NCI-H460 (cell line): ENCODE measurements at regions not wholly inside any gene's neighbourhood (a gene's known extent, or its start where the extent isn't known, plus 50 kb on each side); places are given as distances from the start of the nearest gene placed in this dataset.

Experiments used
- DNase-seq: peaks from one replicate; pipeline ENCODE4 v3.0.0-alpha.2; 2016; ENCODE audit warnings: low read depth; ENCODE audit errors: extremely low read depth

DNA sequence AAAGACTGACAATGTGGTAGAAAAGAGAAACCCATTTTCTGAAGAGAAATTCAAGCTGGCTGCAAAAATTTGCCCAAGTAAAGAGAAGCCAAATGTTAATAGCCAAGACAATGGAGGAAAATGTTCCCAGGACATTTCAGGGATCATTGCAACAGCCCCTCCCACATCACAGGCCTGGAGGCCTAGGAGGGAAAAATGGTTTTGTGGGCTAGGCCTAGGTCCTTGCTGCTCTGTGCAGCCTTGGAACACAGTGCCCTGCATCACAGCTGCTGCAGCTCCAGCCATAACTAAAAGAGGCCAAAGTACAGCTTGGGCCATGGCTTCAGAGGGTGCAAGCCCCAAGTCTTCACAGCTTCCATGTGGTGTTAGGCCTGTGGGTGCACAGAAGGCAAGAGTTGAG lies 332.4 kb upstream of the LRIG3 start:
- no peak for DNase-seq

GRCh38 chr12:59250766-59251165 lies 330.5 kb upstream of the LRIG3 start:
- no peak for DNase-seq

DNA sequence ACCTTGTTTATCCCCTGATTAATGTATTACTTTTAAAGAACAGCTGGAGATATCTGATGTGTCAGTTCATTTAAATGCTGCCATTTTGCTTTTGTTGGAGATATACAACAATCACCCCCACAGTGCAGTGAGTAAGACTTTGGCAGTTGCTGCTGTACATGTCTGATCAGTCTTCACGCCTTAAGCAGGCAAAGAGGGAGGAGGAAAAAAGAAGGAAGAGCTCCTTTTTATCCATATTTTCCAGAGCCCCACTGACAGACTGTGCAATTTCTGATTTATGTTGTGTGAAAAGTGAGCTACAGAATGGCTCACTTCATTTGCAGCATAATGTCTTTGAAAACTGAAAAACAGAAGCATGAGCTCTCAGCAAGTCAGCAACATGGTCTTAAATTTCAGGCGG lies 319.7 kb upstream of the LRIG3 start:
- DNase-seq: no peak

GRCh38 chr12:59234391-59234790 lies 314.1 kb upstream of the LRIG3 start:
- DNase-seq: no peak

- DNase-seq: no peak
Measured at GRCh38 chr12:59230334-59230733, 310.0 kb upstream of the LRIG3 start.

- DNase-seq: no peak
Measured at GRCh38 chr12:59219148-59219547, 298.8 kb upstream of the LRIG3 start.

DNA sequence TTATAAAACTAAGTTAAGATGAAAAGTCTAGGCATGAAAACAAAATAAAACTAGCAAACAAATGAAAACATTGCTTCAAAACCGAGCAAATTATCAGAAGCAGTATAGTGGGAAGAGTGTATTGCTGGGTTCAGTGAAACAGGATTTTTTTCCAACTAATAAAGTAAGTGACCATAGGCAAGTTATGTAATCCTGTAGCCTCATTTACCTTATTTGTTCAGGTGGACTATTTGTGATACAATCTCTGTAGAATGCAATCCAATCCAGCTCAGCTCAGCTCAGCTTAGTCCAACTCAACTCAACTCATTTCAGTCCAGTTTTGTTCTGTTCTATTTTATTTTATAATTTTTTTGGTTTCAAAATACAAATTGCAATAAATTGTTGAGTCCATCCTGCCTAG lies 276.7 kb upstream of the LRIG3 start:
- no peak for DNase-seq

DNA sequence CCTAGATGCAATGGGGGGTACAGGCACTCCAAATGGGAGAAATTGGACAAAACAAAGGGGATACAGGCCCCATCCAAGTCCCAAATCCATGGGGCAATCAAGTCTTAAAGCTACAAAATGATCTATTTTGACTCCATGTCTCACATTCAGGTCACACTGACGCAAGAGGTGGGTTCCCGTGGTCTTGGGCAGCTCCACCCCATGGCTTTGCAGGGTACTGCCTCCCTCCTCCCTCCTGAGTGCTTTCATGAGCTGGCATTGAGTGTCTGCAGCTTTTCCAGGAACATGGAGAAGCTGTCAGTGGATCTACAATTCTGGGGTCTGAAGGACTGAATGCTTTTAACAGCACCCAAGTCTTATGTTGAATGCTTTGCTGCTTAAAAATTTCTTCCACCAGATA lies 274.5 kb upstream of the LRIG3 start:
- no peak for DNase-seq

DNA sequence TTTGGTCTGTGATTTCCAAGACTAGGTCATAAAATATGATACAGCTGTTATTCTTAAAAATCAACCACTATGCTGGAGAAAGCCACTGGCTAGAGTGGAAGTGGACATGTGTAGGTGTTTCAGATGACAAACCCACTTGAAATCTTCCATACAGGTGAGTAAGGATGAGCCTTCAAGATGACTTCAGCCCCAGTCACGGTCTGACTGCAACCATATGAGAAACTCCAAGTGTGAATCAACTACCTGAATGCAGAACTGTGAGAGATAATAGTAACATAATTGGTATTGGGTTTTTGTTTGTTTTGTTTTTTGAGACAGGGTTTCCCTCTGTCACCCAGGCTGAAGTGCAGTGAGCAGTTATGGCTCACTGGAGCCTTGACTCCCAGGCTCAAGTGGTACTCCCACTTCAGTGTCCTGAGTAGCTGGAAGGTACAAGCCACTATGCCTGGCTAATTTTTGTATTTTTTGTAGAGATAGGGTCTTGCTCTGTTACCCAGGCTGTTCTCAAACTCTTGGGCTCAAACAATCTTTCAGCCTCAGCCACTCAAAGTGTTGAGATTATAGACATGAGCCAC lies 273.3 kb upstream of the LRIG3 start:
- no peak for DNase-seq

DNA sequence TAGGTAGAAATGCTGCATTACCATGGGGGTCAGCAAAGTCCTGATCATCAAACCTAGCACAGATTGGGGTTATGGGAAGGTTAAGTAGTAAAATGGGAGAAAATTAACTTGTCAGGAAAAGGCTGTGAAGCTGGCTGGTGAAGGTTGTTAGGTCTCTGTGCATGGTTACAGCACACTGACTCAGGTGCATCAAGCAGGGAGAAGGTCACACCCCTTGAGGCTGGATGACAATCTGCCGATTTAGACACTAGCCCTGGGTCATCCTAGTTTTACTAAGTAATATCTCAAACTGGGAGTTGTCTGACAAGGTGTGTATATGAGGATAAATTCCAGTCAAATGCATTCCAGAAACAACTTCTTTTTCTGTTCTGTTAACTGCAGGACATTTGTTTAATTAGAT lies 271.1 kb upstream of the LRIG3 start:
- DNase-seq: no peak

DNA sequence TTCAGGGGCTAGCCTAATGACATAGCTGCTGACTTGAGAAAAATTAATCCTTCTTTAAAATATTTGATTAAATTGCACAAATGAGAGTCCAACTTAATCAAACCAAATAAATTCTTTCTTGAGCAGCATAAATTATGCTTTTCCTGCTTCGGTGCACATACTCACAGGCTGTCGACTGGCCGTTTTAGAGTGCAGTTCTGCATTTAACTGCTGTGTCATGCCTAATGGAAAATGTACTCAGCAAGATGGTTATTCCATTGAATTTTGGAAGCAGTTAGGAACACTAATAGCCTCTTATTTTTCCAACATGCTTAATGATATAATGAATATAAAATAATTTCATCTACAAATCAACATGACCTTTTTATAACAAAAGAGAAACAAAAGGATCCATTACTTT lies 266.1 kb upstream of the LRIG3 start:
- DNase-seq: no peak

- DNase-seq: no peak
Measured at GRCh38 chr12:59185295-59185694, 265.0 kb upstream of the LRIG3 start.

DNA sequence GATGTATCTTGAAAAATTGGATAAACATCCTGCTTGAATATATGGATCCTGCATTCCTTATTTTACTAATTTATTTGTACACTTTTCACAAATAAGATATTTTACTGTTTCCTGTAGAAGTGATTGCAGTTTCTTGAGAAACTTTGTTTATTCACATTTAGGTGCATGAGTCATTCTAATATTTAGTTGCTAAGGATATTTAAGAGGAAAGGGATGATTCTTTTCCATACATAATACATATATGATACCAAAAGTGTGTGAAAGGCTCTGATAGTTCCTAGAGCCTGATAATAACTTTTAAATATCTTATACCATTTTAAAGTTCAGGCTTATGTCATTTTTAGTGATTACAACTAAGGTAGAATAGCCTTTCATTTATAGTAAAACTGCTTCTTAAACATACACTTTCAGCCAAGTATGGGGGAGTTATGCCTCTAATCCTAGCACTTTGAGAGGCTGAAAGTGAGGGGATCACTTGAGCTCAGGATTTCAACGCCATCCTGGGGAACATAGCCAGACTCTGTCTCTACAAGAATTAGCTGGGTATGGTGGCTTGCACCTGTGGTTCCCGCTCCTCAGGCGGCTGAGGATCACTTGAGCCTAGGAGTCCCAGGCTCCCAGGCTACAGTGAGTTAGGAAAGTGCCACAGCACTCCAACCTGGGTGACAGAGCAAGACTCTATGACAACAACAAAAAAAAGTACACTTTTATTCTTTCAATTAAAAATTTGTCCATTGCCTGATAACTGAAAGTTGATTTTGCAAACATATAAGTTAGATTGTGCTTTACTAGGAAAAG lies 262.6 kb upstream of the LRIG3 start:
- DNase-seq: no peak

DNA sequence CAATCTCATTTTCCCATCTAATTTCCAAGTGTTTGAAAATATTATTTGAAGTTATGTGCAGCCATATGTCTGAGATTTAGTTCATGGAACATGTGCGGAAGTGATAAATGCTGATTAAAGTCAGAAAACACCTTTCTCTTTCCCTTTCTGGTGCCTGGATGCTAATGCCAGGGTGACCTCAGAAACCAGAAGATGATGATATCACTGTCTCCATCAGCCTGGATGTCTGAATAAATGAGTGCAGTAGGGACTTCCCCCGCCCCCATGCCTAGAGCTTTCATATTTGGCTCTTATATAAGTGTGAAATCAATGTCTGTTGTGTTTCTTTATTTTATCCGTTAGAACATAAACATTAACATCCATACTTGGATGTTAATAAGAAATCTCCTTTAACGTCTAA lies 261.9 kb upstream of the LRIG3 start:
- DNase-seq: no peak

DNA sequence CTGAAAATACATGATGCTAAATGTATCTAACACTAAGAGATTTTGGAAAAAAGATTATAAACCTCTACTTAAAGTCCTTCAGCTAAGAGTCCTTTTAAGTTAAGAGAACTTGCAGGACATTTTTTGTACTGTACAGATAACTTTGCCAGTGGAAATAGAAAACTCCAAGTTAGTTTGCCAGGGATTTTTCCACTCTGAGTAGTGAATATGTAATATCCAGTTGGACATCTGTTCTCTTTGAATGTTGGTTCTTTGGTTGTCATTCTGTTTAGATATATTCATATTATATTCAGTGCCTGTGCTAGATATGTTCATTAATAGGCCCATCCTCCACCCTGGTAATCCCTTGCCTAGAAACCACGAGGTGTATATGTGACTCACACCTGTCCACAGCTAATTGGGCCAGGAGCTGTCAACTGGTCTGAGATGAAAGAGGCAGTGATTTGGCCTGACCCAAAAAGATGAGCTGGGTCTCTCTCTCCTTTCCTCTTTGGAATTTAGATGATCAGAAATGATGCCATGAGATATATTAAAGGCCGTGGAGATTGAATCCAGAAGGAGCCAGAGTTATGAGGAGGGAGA lies 261.0 kb upstream of the LRIG3 start:
- no peak for DNase-seq

DNA sequence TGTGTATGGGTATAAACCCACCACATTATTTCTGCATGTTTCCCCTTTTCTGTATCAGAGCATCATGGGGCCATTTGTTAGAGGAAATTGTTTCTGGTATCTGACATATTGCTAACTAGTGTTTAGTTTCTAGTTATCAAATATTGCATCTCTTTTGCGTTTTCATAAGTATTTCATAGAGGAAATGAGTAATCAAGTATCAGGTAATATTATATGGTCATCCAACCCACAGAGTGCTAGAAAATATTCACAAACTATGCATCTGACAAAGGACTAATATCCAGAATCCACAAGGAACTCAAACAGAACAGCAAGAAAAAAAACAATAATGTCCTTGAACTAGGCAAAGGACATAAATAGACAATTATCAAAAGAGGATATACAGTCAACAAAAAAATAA lies 258.9 kb upstream of the LRIG3 start:
- DNase-seq: no peak

DNA sequence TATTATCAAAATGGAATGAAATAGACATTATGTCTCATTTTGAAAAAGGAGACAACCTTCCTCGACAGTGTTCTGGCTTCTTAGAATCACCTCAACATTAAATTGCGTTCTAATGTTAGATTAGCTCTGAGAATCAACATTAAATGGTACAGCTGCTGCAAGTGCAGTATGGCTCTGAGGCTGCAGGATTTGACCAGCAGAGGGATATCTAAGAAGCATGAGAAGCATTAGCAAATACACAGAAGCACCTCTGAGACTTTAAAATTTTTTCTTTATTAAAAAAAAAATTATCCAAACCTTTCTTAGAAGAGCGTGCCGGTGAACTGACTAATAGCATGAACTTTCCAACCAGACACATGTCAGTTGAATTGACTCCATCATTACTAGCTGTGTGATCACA lies 253.4 kb upstream of the LRIG3 start:
- DNase-seq: no peak

GRCh38 chr12:59168647-59169046 lies 248.3 kb upstream of the LRIG3 start:
- no peak for DNase-seq

- DNase-seq: no peak
Measured at GRCh38 chr12:59166457-59166856, 246.2 kb upstream of the LRIG3 start.

DNA sequence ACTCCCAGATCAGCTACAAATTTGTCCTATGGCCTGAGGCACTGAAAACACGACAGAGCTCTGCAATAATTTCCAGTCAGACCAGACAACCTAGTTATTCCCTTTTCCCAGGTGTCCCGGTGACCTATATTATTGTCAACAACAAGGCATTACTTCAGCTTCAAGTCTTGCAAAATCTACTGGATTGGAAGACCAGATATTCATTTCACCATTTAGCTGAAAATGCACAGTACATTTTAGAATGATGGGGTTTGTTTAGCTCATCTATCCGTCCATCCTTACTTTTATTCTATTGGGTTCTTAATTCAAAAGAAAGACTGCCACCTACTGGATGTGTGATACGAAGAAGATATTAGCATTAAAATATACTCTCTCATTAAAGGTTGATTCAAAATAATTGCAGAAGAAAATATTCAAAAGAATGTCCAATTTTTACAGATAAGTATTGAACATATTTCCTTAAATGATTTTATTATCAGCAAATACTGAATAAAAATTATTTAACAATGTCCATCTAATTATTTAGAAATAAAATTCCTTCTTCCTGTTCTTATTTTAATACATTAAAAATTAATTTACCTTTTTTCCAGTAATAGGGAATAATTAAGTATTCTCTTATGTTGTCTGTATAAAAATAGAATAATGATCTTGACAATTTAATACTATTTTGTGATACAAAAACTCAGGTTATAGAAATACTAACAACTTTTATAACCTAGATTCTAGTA lies 244.9 kb upstream of the LRIG3 start:
- peak; percentile 37 for DNase-seq

GRCh38 chr12:59164226-59164625 lies 243.9 kb upstream of the LRIG3 start:
- DNase-seq: no peak

- DNase-seq: no peak
Measured at GRCh38 chr12:59158681-59159080, 238.4 kb upstream of the LRIG3 start.
